NCI-H226 (cell line): ENCODE measurements at regions not wholly inside any gene's neighbourhood (a gene's known extent, or its start where the extent isn't known, plus 50 kb on each side); places are given as distances from the start of the nearest gene placed in this dataset.
"Not testable (repeated sequence)": the region's sequence is repeated elsewhere in the genome, so short reads cannot be mapped to it uniquely, and the experiment has no call there.

Experiments used
- DNase-seq: peaks from one replicate; pipeline ENCODE4 v3.0.0-alpha.2; 2015

- not testable (repeated sequence) for DNase-seq
Measured at GRCh38 chr6:147651-148050, 144.6 kb upstream of the DUSP22 start.

- not testable (repeated sequence) for DNase-seq
Measured at GRCh38 chr6:148051-148984, 144.0 kb upstream of the DUSP22 start.

GRCh38 chr6:150147-150546 is 142.1 kb upstream of the DUSP22 start:
- DNase-seq = not testable (repeated sequence)

- not testable (repeated sequence) for DNase-seq
Measured at GRCh38 chr6:152436-152835, 139.9 kb upstream of the DUSP22 start.

- DNase-seq = not testable (repeated sequence)
Measured at GRCh38 chr6:153026-153425, 139.3 kb upstream of the DUSP22 start.

- not testable (repeated sequence) for DNase-seq
Measured at GRCh38 chr6:153867-154266, 138.4 kb upstream of the DUSP22 start.

- DNase-seq = not testable (repeated sequence)
Measured at GRCh38 chr6:154321-155092, 137.8 kb upstream of the DUSP22 start.

- no peak for DNase-seq
Measured at GRCh38 chr6:156010-156409, 136.3 kb upstream of the DUSP22 start.

- DNase-seq = not testable (repeated sequence)
Measured at GRCh38 chr6:156441-157140, 135.7 kb upstream of the DUSP22 start.

- not testable (repeated sequence) for DNase-seq
Measured at GRCh38 chr6:157176-157575, 135.1 kb upstream of the DUSP22 start.

GRCh38 chr6:161657-162056 is 130.6 kb upstream of the DUSP22 start:
- not testable (repeated sequence) for DNase-seq

- DNase-seq = no peak
Measured at GRCh38 chr6:164720-165119, 127.6 kb upstream of the DUSP22 start.

- DNase-seq = no peak
Measured at GRCh38 chr6:165263-165662, 127.0 kb upstream of the DUSP22 start.

- DNase-seq = no peak
Measured at GRCh38 chr6:165906-166305, 126.4 kb upstream of the DUSP22 start.

- peak; percentile 20 for DNase-seq
Measured at GRCh38 chr6:168865-169455, 123.3 kb upstream of the DUSP22 start.

GRCh38 chr6:174036-174435 is 118.3 kb upstream of the DUSP22 start:
- DNase-seq = no peak

- no peak for DNase-seq
Measured at GRCh38 chr6:175680-176079, 116.6 kb upstream of the DUSP22 start.

GRCh38 chr6:176766-177165 is 115.5 kb upstream of the DUSP22 start:
- DNase-seq = no peak

GRCh38 chr6:178119-178518 is 114.2 kb upstream of the DUSP22 start:
- no peak for DNase-seq

GRCh38 chr6:178929-179328 is 113.4 kb upstream of the DUSP22 start:
- not testable (repeated sequence) for DNase-seq

GRCh38 chr6:179340-179950 is 112.8 kb upstream of the DUSP22 start:
- DNase-seq = no peak

- DNase-seq = not testable (repeated sequence)
Measured at GRCh38 chr6:180091-180694, 112.1 kb upstream of the DUSP22 start.
